Hepatocyte (in vitro differentiated cells): ENCODE measurements at regions not wholly inside any gene's neighbourhood (a gene's known extent, or its start where the extent isn't known, plus 50 kb on each side); places are given as distances from the start of the nearest gene placed in this dataset.

Experiments used
- DNase-seq: peaks from one replicate; pipeline ENCODE4 v3.0.0-alpha.2; 2016; ENCODE audit warnings: low spot score
- H2AFZ ChIP-seq: fragments of 200-600 bp; sonication (generic); 2 replicates; pipeline ENCODE4 v1.6.0; 2016; ENCODE audit warnings: antibody characterized with exemption, mild to moderate bottlenecking
- H3K27ac ChIP-seq: fragments of 200-600 bp; sonication (generic); 2 replicates; pipeline ENCODE4 v1.5.1; 2016; ENCODE audit warnings: mild to moderate bottlenecking
- H3K27me3 ChIP-seq: fragments of 200-600 bp; sonication (generic); 2 replicates; pipeline ENCODE4 v1.6.1; 2016
- H3K36me3 ChIP-seq: fragments of 200-600 bp; sonication (generic); replicated peaks from 2 replicates; pipeline ENCODE4 v1.5.1; 2016; ENCODE audit warnings: low read depth; ENCODE audit not compliant: insufficient read depth
- H3K4me1 ChIP-seq: fragments of 200-600 bp; sonication (generic); 2 replicates; pipeline ENCODE4 v1.5.1; 2016; ENCODE audit warnings: mild to moderate bottlenecking, moderate library complexity; ENCODE audit not compliant: insufficient read depth
- H3K4me2 ChIP-seq: fragments of 200-600 bp; sonication (generic); 2 replicates; pipeline ENCODE4 v1.6.0; 2016
- H3K4me3 ChIP-seq: fragments of 200-600 bp; sonication (generic); 2 replicates; pipeline ENCODE4 v1.5.1; 2016; ENCODE audit warnings: mild to moderate bottlenecking
- H3K79me2 ChIP-seq: fragments of 200-600 bp; sonication (generic); 2 replicates; pipeline ENCODE4 v1.6.0; 2017; ENCODE audit warnings: mild to moderate bottlenecking
- H3K9me2 ChIP-seq: fragments of 200-600 bp; sonication (generic); replicated peaks from 2 replicates; pipeline ENCODE4 v1.6.0; 2017; ENCODE audit warnings: mild to moderate bottlenecking; ENCODE audit not compliant: insufficient read depth
- H3K9me3 ChIP-seq: fragments of 200-600 bp; sonication (generic); 2 replicates; pipeline ENCODE4 v1.5.1; 2016; ENCODE audit warnings: low read depth, mild to moderate bottlenecking
- H4K20me1 ChIP-seq: fragments of 200-600 bp; sonication (generic); 2 replicates; pipeline ENCODE4 v1.6.0; 2016; ENCODE audit warnings: mild to moderate bottlenecking; ENCODE audit not compliant: insufficient read depth, poor library complexity, severe bottlenecking
- EZH2 ChIP-seq: fragments of 200-600 bp; sonication (generic); IDR thresholded peaks from 2 replicates; pipeline ENCODE4 v1.6.1; 2016; ENCODE audit warnings: antibody characterized with exemption, mild to moderate bottlenecking, borderline replicate concordance
- EZH2phosphoT487 ChIP-seq: fragments of 200-600 bp; sonication (generic); IDR thresholded peaks from one replicate; pipeline ENCODE4 v1.6.1; 2018; ENCODE audit warnings: antibody characterized with exemption, mild to moderate bottlenecking, low read depth, moderate library complexity; ENCODE audit not compliant: unreplicated experiment, severe bottlenecking
- WGBS: methylation state at CpG from one replicate; pipeline ENCODE4 v1.1.6; 2016; ENCODE audit warnings: low lambda C conversion rate; ENCODE audit errors: missing lambda C conversion rate; 5-methylcytosine and 5-hydroxymethylcytosine counted together
- TF ChIP-seq, protein P1 (sequence below): fragments of 200-600 bp; sonication (generic); IDR thresholded peaks from 2 replicates; pipeline ENCODE4 v1.5.1; 2016; ENCODE audit warnings: antibody characterized with exemption, mild to moderate bottlenecking; ENCODE audit not compliant: poor library complexity

DNA sequence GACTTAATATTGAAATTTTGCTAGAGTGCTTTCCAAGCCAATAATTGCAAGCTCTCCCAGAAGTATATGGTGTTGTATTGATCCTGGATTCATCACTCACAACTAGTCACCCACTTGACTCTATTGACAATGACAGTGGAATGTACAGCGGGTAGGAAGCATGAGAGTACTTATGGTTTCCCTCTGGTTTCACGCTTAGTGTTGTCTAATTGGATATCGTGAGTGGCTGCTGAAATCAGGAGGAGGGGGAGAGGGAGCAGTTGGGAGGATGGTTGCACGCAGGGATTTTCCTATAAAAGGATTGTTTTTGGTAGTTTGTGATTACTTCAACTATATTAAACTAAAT, 1819.5 kb upstream of the TENM3 start:
- Histone ChIP-seq H4K20me1 (no peaks in the 10 kb centered on the region), H3K36me3 (no peaks in the 10 kb centered on the region), H3K4me3 (no peak overlapping the region), H3K79me2 (no peaks in the 10 kb centered on the region), H3K4me2 (no peak overlapping the region), H3K27me3 (no peaks in the 10 kb centered on the region), H3K27ac (no peak overlapping the region), H3K9me2 (no peaks in the 10 kb centered on the region), H2AFZ (no peak overlapping the region), H3K9me3 (no peaks in the 10 kb centered on the region), H3K4me1 (no peaks in the 10 kb centered on the region)
- 59% methylated on average over 4 of the region's 4 CpGs for WGBS
- TF ChIP-seq EZH2 = no peak
- TF ChIP-seq, protein P1, sequence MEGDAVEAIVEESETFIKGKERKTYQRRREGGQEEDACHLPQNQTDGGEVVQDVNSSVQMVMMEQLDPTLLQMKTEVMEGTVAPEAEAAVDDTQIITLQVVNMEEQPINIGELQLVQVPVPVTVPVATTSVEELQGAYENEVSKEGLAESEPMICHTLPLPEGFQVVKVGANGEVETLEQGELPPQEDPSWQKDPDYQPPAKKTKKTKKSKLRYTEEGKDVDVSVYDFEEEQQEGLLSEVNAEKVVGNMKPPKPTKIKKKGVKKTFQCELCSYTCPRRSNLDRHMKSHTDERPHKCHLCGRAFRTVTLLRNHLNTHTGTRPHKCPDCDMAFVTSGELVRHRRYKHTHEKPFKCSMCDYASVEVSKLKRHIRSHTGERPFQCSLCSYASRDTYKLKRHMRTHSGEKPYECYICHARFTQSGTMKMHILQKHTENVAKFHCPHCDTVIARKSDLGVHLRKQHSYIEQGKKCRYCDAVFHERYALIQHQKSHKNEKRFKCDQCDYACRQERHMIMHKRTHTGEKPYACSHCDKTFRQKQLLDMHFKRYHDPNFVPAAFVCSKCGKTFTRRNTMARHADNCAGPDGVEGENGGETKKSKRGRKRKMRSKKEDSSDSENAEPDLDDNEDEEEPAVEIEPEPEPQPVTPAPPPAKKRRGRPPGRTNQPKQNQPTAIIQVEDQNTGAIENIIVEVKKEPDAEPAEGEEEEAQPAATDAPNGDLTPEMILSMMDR = no peak
- TF ChIP-seq EZH2phosphoT487 = no peak
- no peak for DNase-seq

DNA sequence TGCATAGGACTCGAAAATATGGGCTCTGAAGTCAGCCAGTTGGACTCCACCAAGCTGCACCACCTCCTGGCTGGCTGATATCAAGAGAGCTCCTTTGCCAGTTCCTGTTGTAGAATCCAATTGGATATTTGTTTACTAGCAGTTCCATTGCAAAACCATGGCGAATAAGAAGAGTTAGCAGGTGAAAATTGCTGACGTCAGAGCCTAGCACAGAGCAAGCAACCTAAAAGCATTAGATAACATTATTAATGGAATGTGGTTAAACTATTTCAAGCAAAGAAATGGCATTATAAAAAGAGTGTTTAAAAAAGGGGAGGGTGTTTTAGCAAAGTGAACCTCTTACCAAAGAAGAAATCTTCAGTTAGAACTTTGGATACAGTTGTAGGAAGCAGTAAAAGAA, 1816.3 kb upstream of the TENM3 start:
- DNase-seq = no peak
- TF ChIP-seq EZH2phosphoT487 (no peak), EZH2 (no peak)
- TF ChIP-seq, protein P1 = no peak
- H3K4me2 ChIP-seq = no peak overlapping the region
- no peaks in the 10 kb centered on the region for H3K9me3 ChIP-seq
- H3K4me1 ChIP-seq = no peaks in the 10 kb centered on the region
- no peaks in the 10 kb centered on the region for H4K20me1 ChIP-seq
- H3K79me2 ChIP-seq = no peaks in the 10 kb centered on the region
- H2AFZ ChIP-seq = no peak overlapping the region
- no peak overlapping the region for H3K4me3 ChIP-seq
- no peaks in the 10 kb centered on the region for H3K36me3 ChIP-seq
- no peaks in the 10 kb centered on the region for H3K27me3 ChIP-seq
- 85% methylated on average over 3 of the region's 3 CpGs for WGBS
- H3K9me2 ChIP-seq = no peaks in the 10 kb centered on the region
- H3K27ac ChIP-seq = no peak overlapping the region

DNA sequence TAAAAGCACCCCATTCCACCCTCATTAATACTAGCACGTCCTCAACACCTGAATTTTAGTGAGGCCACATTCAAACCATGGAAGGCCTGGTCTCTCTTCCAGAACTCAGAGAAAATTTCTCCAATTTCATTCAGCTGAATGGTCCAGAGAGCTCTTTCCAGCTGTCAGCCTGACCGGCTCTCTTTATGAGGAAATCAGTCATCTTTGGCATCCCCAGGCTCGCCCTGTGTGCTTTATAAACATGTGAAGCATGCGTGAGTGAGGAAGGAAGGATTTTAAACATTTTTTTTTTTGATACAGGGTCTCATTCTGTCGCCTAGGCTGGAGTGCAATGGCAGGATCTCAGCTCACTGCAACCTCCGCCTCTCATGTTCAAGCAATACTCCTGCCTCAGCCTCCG, 1812.9 kb upstream of the TENM3 start:
- Histone ChIP-seq H3K4me3 (no peak overlapping the region), H3K79me2 (no peaks in the 10 kb centered on the region), H3K9me3 (no peaks in the 10 kb centered on the region), H3K4me2 (no peak overlapping the region), H2AFZ (no peak overlapping the region), H3K9me2 (no peaks in the 10 kb centered on the region), H3K27me3 (no peaks in the 10 kb centered on the region), H3K27ac (no peak overlapping the region), H3K36me3 (no peaks in the 10 kb centered on the region), H3K4me1 (no peaks in the 10 kb centered on the region), H4K20me1 (no peaks in the 10 kb centered on the region)
- DNase-seq = no peak
- WGBS = 81% methylated on average over 7 of the region's 7 CpGs
- TF ChIP-seq, protein P1 = no peak
